ENCODE measurements at regions not wholly inside any gene's neighbourhood (a gene's known extent, or its start where the extent isn't known, plus 50 kb on each side); places are given as distances from the start of the nearest gene placed in this dataset.

DNA sequence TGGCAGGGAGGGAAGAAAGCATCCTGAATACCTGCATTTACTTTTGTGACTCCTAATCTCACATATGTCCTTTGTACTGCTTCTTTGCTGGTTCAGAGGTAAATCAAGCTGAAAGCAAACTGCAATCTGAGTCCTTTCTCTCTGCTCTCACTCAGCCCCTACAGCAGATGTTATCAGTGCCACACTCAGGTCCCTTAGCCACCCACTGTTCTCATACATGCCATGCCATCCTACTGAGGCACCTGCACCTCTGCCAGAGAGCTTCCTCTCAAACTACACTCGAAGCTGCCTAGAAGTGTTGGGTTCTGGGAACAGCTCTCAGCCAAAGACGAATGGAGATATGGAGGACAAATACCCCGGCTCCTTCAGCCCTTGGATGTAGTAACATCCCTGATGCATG, 244.5 kb downstream of the TXNL1 start:
- Histone ChIP-seq H3K9me3 (no peaks in the 10 kb centered on the region), H3K4me1 (no peaks in the 10 kb centered on the region), H3K4me3 (no peak overlapping the region), H3K36me3 (no peaks in the 10 kb centered on the region), H3K27me3 (no peaks in the 10 kb centered on the region), H3K27ac (no peak overlapping the region)
- 92 to 100% methylated on average over 3 of the region's 3 CpGs for WGBS, 2 donors
- DNase-seq: no peak
- intact Hi-C loops (cut with DNase I): no loop called here
- no peak for TF ChIP-seq POLR2A (IDR thresholded peaks at IDR 0.05)
- TF ChIP-seq, protein P1, sequence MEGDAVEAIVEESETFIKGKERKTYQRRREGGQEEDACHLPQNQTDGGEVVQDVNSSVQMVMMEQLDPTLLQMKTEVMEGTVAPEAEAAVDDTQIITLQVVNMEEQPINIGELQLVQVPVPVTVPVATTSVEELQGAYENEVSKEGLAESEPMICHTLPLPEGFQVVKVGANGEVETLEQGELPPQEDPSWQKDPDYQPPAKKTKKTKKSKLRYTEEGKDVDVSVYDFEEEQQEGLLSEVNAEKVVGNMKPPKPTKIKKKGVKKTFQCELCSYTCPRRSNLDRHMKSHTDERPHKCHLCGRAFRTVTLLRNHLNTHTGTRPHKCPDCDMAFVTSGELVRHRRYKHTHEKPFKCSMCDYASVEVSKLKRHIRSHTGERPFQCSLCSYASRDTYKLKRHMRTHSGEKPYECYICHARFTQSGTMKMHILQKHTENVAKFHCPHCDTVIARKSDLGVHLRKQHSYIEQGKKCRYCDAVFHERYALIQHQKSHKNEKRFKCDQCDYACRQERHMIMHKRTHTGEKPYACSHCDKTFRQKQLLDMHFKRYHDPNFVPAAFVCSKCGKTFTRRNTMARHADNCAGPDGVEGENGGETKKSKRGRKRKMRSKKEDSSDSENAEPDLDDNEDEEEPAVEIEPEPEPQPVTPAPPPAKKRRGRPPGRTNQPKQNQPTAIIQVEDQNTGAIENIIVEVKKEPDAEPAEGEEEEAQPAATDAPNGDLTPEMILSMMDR (IDR thresholded peaks at IDR 0.05): no peak

DNA sequence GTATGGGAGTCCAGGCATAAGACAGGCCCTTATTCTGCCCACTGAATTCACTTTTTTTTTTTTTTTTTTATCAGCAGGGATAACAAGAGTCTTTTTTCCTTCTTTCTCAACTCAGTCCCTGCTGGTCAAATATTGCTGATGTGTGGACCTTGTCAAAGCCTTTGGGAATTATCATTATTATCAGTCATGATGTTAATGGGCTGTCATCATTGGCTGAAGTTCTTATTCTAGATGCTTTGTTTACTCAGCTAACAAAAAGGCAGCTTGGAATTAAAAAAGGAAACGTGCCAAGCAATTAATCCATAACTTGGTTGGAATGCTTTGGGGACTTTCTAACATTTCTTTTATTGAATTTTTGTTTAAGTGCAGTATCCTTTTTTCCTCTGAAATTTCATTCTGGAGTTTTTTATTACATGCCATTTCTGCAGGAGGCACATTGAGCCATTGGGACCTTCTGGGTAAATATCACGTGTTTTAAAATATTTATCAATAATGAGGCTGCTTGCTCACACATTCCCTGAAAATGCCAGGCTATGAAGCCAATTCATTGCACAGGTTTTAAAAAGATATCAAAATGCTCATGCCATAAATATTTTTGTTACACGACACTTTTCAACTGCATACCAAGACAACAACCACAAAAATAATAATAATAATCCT, 246.3 kb downstream of the TXNL1 start:
- WGBS, 2 donors: 54 to 58% methylated on average over 3 of the region's 3 CpGs
- H3K27ac ChIP-seq: no peak overlapping the region

DNA sequence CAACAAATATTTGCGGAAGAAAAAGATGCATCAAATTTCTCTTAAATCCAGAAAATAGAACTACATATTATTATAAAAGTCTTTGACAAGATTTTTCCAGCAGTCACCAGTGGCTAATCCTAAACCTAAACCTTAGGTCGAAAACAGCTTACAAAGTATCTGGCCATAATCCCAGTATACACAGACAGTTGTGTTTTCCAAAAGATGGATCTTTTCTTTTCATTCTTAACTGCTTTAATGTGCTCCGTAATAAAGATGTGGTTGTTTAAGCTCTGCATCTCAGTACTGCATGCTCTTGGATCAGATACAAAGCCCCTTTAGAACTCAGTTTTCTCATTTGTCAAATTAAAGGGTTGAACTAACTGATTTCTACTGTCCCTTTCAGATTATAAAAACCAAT, 247.8 kb downstream of the TXNL1 start:
- Histone ChIP-seq H3K27me3 (no peaks in the 10 kb centered on the region), H3K4me3 (no peak overlapping the region), H3K36me3 (no peaks in the 10 kb centered on the region), H3K9me3 (no peaks in the 10 kb centered on the region), H3K27ac (no peak overlapping the region), H3K4me1 (no peaks in the 10 kb centered on the region)
- intact Hi-C loops (cut with DNase I): no loop called here
- TF ChIP-seq POLR2A (IDR thresholded peaks at IDR 0.05): no peak
- TF ChIP-seq, protein P1 (IDR thresholded peaks at IDR 0.05): no peak
- WGBS, 2 donors: 57 to 72% methylated on average over 3 of the region's 3 CpGs
- no peak for DNase-seq

More for the DNA sequence above, 246.3 kb downstream of the TXNL1 start:
- TF ChIP-seq, protein P1 (IDR thresholded peaks at IDR 0.05): no peak
- TF ChIP-seq POLR2A (IDR thresholded peaks at IDR 0.05): no peak
- intact Hi-C loops (cut with DNase I): no loop called here
- H3K9me3 ChIP-seq: no peaks in the 10 kb centered on the region
- H3K36me3 ChIP-seq: no peaks in the 10 kb centered on the region
- no peaks in the 10 kb centered on the region for H3K4me1 ChIP-seq
- no peak overlapping the region for H3K4me3 ChIP-seq
- H3K27me3 ChIP-seq: no peaks in the 10 kb centered on the region
- no peak for DNase-seq

DNA sequence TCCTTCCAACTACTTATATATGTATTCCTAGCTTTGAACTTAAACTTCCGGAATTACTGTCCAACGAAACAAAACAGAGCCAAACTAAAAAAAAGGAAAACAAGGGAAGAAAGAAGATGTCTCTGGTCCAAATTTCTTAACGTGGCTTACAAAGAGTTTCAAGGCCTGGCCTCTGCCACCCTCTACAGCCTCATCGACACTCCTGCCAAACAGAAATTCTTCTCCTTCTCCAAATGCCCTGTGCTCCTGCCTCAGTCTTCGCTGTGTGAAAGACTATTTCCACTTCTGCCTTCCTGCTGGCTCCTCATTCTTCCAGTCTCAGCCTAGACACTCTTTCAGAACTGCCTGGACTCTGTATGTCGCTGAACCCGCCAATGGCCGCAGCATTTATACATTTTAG, 249.2 kb downstream of the TXNL1 start:
- intact Hi-C loops (cut with DNase I): no loop called here
- WGBS, 2 donors: 78 to 85% methylated on average over 8 of the region's 8 CpGs

DNA sequence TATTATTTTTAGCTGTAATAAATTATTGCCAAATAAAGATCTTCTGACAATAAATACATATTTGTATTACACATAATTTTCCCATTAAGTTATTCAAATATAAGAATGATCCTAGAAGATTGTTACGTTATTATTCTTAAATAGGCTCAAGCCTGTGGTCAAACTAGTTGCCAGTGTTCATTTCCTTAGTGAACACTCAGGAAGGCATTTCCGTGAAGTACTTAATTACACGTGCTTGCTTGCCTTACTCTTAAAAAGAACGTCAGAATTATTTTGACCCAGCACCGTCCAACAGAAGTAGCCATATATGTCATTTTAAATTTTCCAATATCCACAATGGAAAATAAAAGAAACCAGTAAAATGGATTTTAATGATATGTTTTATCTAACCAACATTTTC, 249.8 kb downstream of the TXNL1 start:
- no peaks in the 10 kb centered on the region for H3K36me3 ChIP-seq
- no peak for DNase-seq
- no peaks in the 10 kb centered on the region for H3K27me3 ChIP-seq
- intact Hi-C loops (cut with DNase I): no loop called here
- no peaks in the 10 kb centered on the region for H3K9me3 ChIP-seq
- 56 to 70% methylated on average over 5 of the region's 5 CpGs for WGBS, 2 donors
- no peak overlapping the region for H3K27ac ChIP-seq
- H3K4me1 ChIP-seq: no peaks in the 10 kb centered on the region
- no peak for TF ChIP-seq POLR2A (IDR thresholded peaks at IDR 0.05)
- TF ChIP-seq, protein P1 (IDR thresholded peaks at IDR 0.05): no peak
- H3K4me3 ChIP-seq: no peak overlapping the region

More for the DNA sequence above, 249.2 kb downstream of the TXNL1 start:
- H3K27ac ChIP-seq: no peak overlapping the region
- no peaks in the 10 kb centered on the region for H3K4me1 ChIP-seq
- H3K9me3 ChIP-seq: no peaks in the 10 kb centered on the region
- H3K36me3 ChIP-seq: no peaks in the 10 kb centered on the region
- DNase-seq: no peak
- TF ChIP-seq, protein P1 (IDR thresholded peaks at IDR 0.05): no peak
- no peak for TF ChIP-seq POLR2A (IDR thresholded peaks at IDR 0.05)
- H3K27me3 ChIP-seq: no peaks in the 10 kb centered on the region
- H3K4me3 ChIP-seq: no peak overlapping the region
